GM12878 (cell line): ENCODE measurements at regions not wholly inside any gene's neighbourhood (a gene's known extent, or its start where the extent isn't known, plus 50 kb on each side); places are given as distances from the start of the nearest gene placed in this dataset.

ENCODE experiments used
- ATAC-seq: fragments of 200-7000 bp; cut with Tn5 transposase; 3 replicates; pipeline ENCODE4 v1.9.1; 2020; ENCODE audit warnings: mild to moderate bottlenecking, moderate library complexity
- BruUV-seq: library from RNA; stranded (reverse); fragments of 400-500 nt; replicated peaks from 2 replicates; lab custom pipeline; 2021; lab: Mats Ljungman, UMichigan
- CTCF ChIA-PET: fragments of 300-600 bp; sonication (Branson Sonifier 250); formaldehyde crosslinking; extraction: SDS; loops from one replicate; lab custom pipeline; 2021; ENCODE audit warnings: inconsistent platforms; lab: Yijun Ruan, JAX
- POLR2A ChIA-PET: fragments of 350-600 bp; formaldehyde crosslinking; extraction: SDS; loops from one replicate; lab custom pipeline; 2021; ENCODE audit warnings: inconsistent platforms; lab: Charles Lee
- RAD21 ChIA-PET: fragments of 300-600 bp; sonication (Branson Sonifier 250); formaldehyde crosslinking; loops from one replicate; lab custom pipeline; 2023; ENCODE audit warnings: antibody characterized with exemption; ENCODE audit not compliant: unreplicated experiment; lab: Charles Lee
- SMC1A ChIA-PET: fragments of 300-600 bp; sonication (Branson Sonifier 250); formaldehyde crosslinking; loops from one replicate; lab custom pipeline; 2023; ENCODE audit not compliant: unreplicated experiment, uncharacterized antibody; lab: Charles Lee
- DNase-seq: peaks from one replicate; pipeline ENCODE4 v3.0.0-alpha.2; 2011; ENCODE audit warnings: low read depth, low spot score
- FAIRE-seq: peaks from 3 replicates; lab custom pipeline; 2011; peaks lifted over from hg19 to GRCh38; lab: Jason Lieb, UNC
- H2AFZ ChIP-seq: 2 replicates; pipeline ENCODE4 v1.6.0; 2011; ENCODE audit warnings: low read depth, low read length, control low read depth; ENCODE audit not compliant: control insufficient read depth
- H3K27ac ChIP-seq: 2 replicates; pipeline ENCODE4 v1.5.1; 2011; ENCODE audit warnings: control low read depth; ENCODE audit not compliant: control insufficient read depth, insufficient read depth
- H3K27me3 ChIP-seq, 2 experiments: replicated peaks in 1 of 2; 2 replicates each; pipeline versions ENCODE4 v1.6.0 to v1.6.1; 2011; ENCODE audit warnings: low read length in 1 of 2; ENCODE audit not compliant: control insufficient read depth in 2 of 2, insufficient read depth in 2 of 2
- H3K36me3 ChIP-seq, 2 experiments: 2 replicates each; pipeline ENCODE4 v1.5.1; 2011; ENCODE audit warnings: low read length in 1 of 2; ENCODE audit not compliant: control insufficient read depth in 2 of 2, insufficient read depth in 2 of 2
- H3K4me1 ChIP-seq: 2 replicates; pipeline ENCODE4 v1.6.1; 2011; ENCODE audit warnings: mild to moderate bottlenecking, low read length, moderate library complexity, mixed read lengths; ENCODE audit not compliant: control insufficient read depth, insufficient read depth
- H3K4me2 ChIP-seq: 2 replicates; pipeline ENCODE4 v1.6.0; 2011; ENCODE audit warnings: control low read depth; ENCODE audit not compliant: control insufficient read depth, insufficient read depth
- H3K4me3 ChIP-seq: fragments of 200-600 bp; sonication (generic); 2 replicates; pipeline ENCODE4 v1.5.1; 2016
- H3K79me2 ChIP-seq: 2 replicates; pipeline ENCODE4 v1.6.0; 2011; ENCODE audit warnings: low read length; ENCODE audit not compliant: control insufficient read depth, insufficient read depth
- H3K9ac ChIP-seq: 2 replicates; pipeline ENCODE4 v1.8.0; 2011; ENCODE audit warnings: low read length, control low read depth, mixed read lengths; ENCODE audit not compliant: control insufficient read depth, insufficient read depth
- H3K9me3 ChIP-seq: replicated peaks from 3 replicates; pipeline ENCODE4 v1.5.1; 2011; ENCODE audit warnings: mild to moderate bottlenecking, low read length; ENCODE audit not compliant: control insufficient read depth, insufficient read depth
- H4K20me1 ChIP-seq: 2 replicates; pipeline ENCODE4 v1.6.0; 2011; ENCODE audit not compliant: control insufficient read depth, insufficient read depth
- ATF3 ChIP-seq: IDR thresholded peaks from 2 replicates; pipeline ENCODE4 v1.6.1; 2011; ENCODE audit warnings: low read depth, mild to moderate bottlenecking, low read length, moderate library complexity, borderline replicate concordance; ENCODE audit errors: extremely low read depth
- BHLHE40 ChIP-seq, 2 experiments: fragments of 450-650 bp in 1 of 2; IDR thresholded peaks; 2 replicates each; pipeline ENCODE4 v1.6.1; 2011 to 2017; ENCODE audit warnings: low read depth in 2 of 2, borderline replicate concordance in 1 of 2, improper control_type of control experiment in 1 of 2, low read length in 1 of 2, mild to moderate bottlenecking in 1 of 2
- CEBPB ChIP-seq, 2 experiments: fragments of 150-350 bp in 1 of 2; IDR thresholded peaks; 2 replicates each; pipeline ENCODE4 v1.6.1; 2012 to 2014; ENCODE audit warnings: low read depth in 2 of 2, low read length in 2 of 2, borderline replicate concordance in 1 of 2, inconsistent platforms in 1 of 2
- ESRRA ChIP-seq: IDR thresholded peaks from 2 replicates; pipeline ENCODE4 v1.6.1; 2012; ENCODE audit warnings: mild to moderate bottlenecking, low read length, improper control_type of control experiment
- KLF5 ChIP-seq: fragments of 450-650 bp; IDR thresholded peaks from 2 replicates; pipeline ENCODE4 v1.6.1; 2014; ENCODE audit warnings: mild to moderate bottlenecking; ENCODE audit not compliant: partially characterized antibody
- PKNOX1 ChIP-seq: fragments of 450-650 bp; IDR thresholded peaks from 2 replicates; pipeline ENCODE4 v1.6.1; 2016; ENCODE audit warnings: mild to moderate bottlenecking
- POU2F2 ChIP-seq: IDR thresholded peaks from 3 replicates; pipeline ENCODE4 v1.6.1; 2011; ENCODE audit warnings: low read depth, mild to moderate bottlenecking, low read length, borderline replicate concordance
- SPI1 ChIP-seq: IDR thresholded peaks from 2 replicates; pipeline ENCODE4 v1.6.1; 2011; ENCODE audit warnings: low read depth, mild to moderate bottlenecking, low read length, moderate library complexity, borderline replicate concordance; ENCODE audit not compliant: insufficient read depth
- WGBS: methylation state at CpG from one replicate; pipeline ENCODE4 v1.1.6; 2016; ENCODE audit warnings: low lambda C conversion rate; ENCODE audit not compliant: insufficient replicate concordance, insufficient coverage; ENCODE audit errors: missing lambda C conversion rate; 5-methylcytosine and 5-hydroxymethylcytosine counted together
- in situ Hi-C: fragments of 300-500 bp; cut with MboI; formaldehyde crosslinking; loops from 9 replicates; pipeline ENCODE4 v1.14.3; 2018; ENCODE audit warnings: mixed read lengths
- intact Hi-C: fragments of 100-400 bp; cut with micrococcal nuclease; formaldehyde crosslinking; loops from one replicate; pipeline ENCODE4 v1.14.2; 2022; ENCODE audit not compliant: unreplicated experiment

GRCh38 chr16:88327561-88328312, 55.0 kb upstream of the ZNF469 start:
- SMC1A ChIA-PET, result no interaction called here
- FAIRE-seq (no peak), DNase-seq (no peak), ATAC-seq (no peak)
- no peak for TF ChIP-seq ATF3
- TF ChIP-seq SPI1, result no peak
- no peak for TF ChIP-seq POU2F2
- no peak for TF ChIP-seq CEBPB (IDR thresholded peaks at IDR 0.05; ENCODE audit: borderline replicate concordance in 1 of 2, low read depth in 2 of 2, low read length in 2 of 2)
- TF ChIP-seq PKNOX1, result no peak
- TF ChIP-seq BHLHE40 (IDR thresholded peaks at IDR 0.05; ENCODE audit: borderline replicate concordance in 1 of 2, low read depth in 2 of 2, low read length in 1 of 2), result no peak
- TF ChIP-seq ESRRA, result no peak
- TF ChIP-seq KLF5, result no peak
- H3K4me2 ChIP-seq, result no peak overlapping the region
- POLR2A ChIA-PET, result no interaction called here
- no peaks in the 10 kb centered on the region for H3K27me3 ChIP-seq
- RAD21 ChIA-PET, result no interaction called here
- no peaks in the 10 kb centered on the region; the same call in 2 of the 3 replicates for H3K9me3 ChIP-seq
- H3K9ac ChIP-seq, result no peak overlapping the region
- H3K4me3 ChIP-seq, result no peak overlapping the region
- H3K27ac ChIP-seq, result no peak overlapping the region
- intact Hi-C loops, result no loop called here
- H3K36me3 ChIP-seq, result no peaks in the 10 kb centered on the region
- whole genome bisulfite sequencing, result 53% methylated on average over 36 of the region's 36 CpGs
- no peaks in the 10 kb centered on the region for H3K4me1 ChIP-seq
- no TSS peak for BruUV-seq
- no peaks in the 10 kb centered on the region for H4K20me1 ChIP-seq
- no peak overlapping the region for H2AFZ ChIP-seq
- H3K79me2 ChIP-seq, result no peaks in the 10 kb centered on the region
- CTCF ChIA-PET, result no interaction called here
- in situ Hi-C loops, result no loop called here
